Neutrophil (primary cell): ENCODE measurements at regions not wholly inside any gene's neighbourhood (a gene's known extent, or its start where the extent isn't known, plus 50 kb on each side); places are given as distances from the start of the nearest gene placed in this dataset.

Experiments
- H3K27ac ChIP-seq: fragments of 200-600 bp; sonication (generic); 2 replicates; pipeline ENCODE4 v1.5.1; 2016; ENCODE audit warnings: mild to moderate bottlenecking, moderate library complexity
- H3K27me3 ChIP-seq: fragments of 200-600 bp; sonication (generic); 2 replicates; pipeline ENCODE4 v1.6.0; 2016; ENCODE audit warnings: mild to moderate bottlenecking
- H3K36me3 ChIP-seq: fragments of 200-600 bp; sonication (generic); 2 replicates; pipeline ENCODE4 v1.5.1; 2017
- H3K4me1 ChIP-seq, 2 experiments: fragments of 200-600 bp in 1 of 2; sonication (generic) in 1 of 2; 1 replicate in 1 of 2; 2 replicates in 1 of 2; pipeline versions ENCODE4 v1.5.1 to v1.6.1; 2013 to 2016; ENCODE audit warnings: low read depth in 1 of 2, low read length in 1 of 2, mild to moderate bottlenecking in 1 of 2, moderate library complexity in 1 of 2; ENCODE audit not compliant: control insufficient read depth in 1 of 2, insufficient read depth in 1 of 2
- H3K4me3 ChIP-seq, 2 experiments: fragments of 200-600 bp in 1 of 2; sonication (generic) in 1 of 2; 1 replicate in 1 of 2; 2 replicates in 1 of 2; pipeline ENCODE4 v1.5.1; 2013 to 2016; ENCODE audit warnings: low read depth in 1 of 2, low read length in 1 of 2, mild to moderate bottlenecking in 1 of 2, moderate library complexity in 1 of 2
- H3K9me3 ChIP-seq: fragments of 200-600 bp; sonication (generic); 2 replicates; pipeline ENCODE4 v1.5.1; 2016
- CTCF ChIP-seq: fragments of 200-600 bp; sonication (generic); IDR thresholded peaks from 2 replicates; pipeline ENCODE4 v1.5.1; 2016; ENCODE audit warnings: antibody characterized with exemption

- TF ChIP-seq CTCF: no peak
- Histone ChIP-seq H3K27ac (no peak overlapping the region), H3K4me1 (peaks cover 6 to 35% of the 10 kb centered on the region in 2 experiments)
Measured at GRCh38 chr11:20311444-20311843, 52.1 kb upstream of the HTATIP2 start.

GRCh38 chr11:20310596-20311394, 52.7 kb upstream of the HTATIP2 start:
- H3K4me3 ChIP-seq: no peak overlapping the region
- H3K27me3 ChIP-seq: no peaks in the 10 kb centered on the region
- H3K27ac ChIP-seq: no peak overlapping the region
- TF ChIP-seq CTCF: no peak
- no peaks in the 10 kb centered on the region for H3K9me3 ChIP-seq
- peaks cover 2 to 28% of the 10 kb centered on the region in 2 experiments for H3K4me1 ChIP-seq
- no peaks in the 10 kb centered on the region for H3K36me3 ChIP-seq

More at GRCh38 chr11:20311444-20311843, 52.1 kb upstream of the HTATIP2 start:
- no peaks in the 10 kb centered on the region for H3K36me3 ChIP-seq
- no peaks in the 10 kb centered on the region for H3K27me3 ChIP-seq
- no peak overlapping the region for H3K4me3 ChIP-seq
- H3K9me3 ChIP-seq: no peaks in the 10 kb centered on the region

- H3K27ac ChIP-seq: no peak overlapping the region
- H3K4me1 ChIP-seq: peaks cover 0 to 23% of the 10 kb centered on the region in 2 experiments
- H3K4me3 ChIP-seq: no peak overlapping the region
- no peaks in the 10 kb centered on the region for H3K27me3 ChIP-seq
- TF ChIP-seq CTCF: no peak
- no peaks in the 10 kb centered on the region for H3K36me3 ChIP-seq
- no peaks in the 10 kb centered on the region for H3K9me3 ChIP-seq
Measured at GRCh38 chr11:20310137-20310536, 53.4 kb upstream of the HTATIP2 start.

- Histone ChIP-seq H3K9me3 (no peaks in the 10 kb centered on the region), H3K36me3 (no peaks in the 10 kb centered on the region), H3K27me3 (no peaks in the 10 kb centered on the region), H3K4me3 (no peak overlapping the region), H3K27ac (no peak overlapping the region), H3K4me1 (peaks cover 0 to 21% of the 10 kb centered on the region in 2 experiments)
- TF ChIP-seq CTCF: no peak
Measured at GRCh38 chr11:20309231-20310025, 54.1 kb upstream of the HTATIP2 start.

GRCh38 chr11:20308601-20309000, 54.9 kb upstream of the HTATIP2 start:
- H3K4me1 ChIP-seq: peaks cover 0 to 16% of the 10 kb centered on the region in 2 experiments
- TF ChIP-seq CTCF: no peak
- no peaks in the 10 kb centered on the region for H3K36me3 ChIP-seq
- no peaks in the 10 kb centered on the region for H3K9me3 ChIP-seq
- no peak overlapping the region for H3K4me3 ChIP-seq
- H3K27me3 ChIP-seq: no peaks in the 10 kb centered on the region
- H3K27ac ChIP-seq: no peak overlapping the region
